Pancreas (tissue), 10 donors: ENCODE measurements at regions not wholly inside any gene's neighbourhood (a gene's known extent, or its start where the extent isn't known, plus 50 kb on each side); places are given as distances from the start of the nearest gene placed in this dataset.
"Not testable (repeated sequence)": the region's sequence is repeated elsewhere in the genome, so short reads cannot be mapped to it uniquely, and the experiment has no call there.

Experiments
- ATAC-seq, 4 donors: fragments of 200-7000 bp; cut with Tn5 transposase; one replicate each; pipeline versions ENCODE4 v1.8.0 to v1.9.1; 2020; ENCODE audit warnings: mild to moderate bottlenecking in 4 of 4, moderate library complexity in 4 of 4
- DNase-seq, 6 donors: peaks; one replicate each; pipeline ENCODE4 v3.0.0-alpha.2; 2020
- FAIRE-seq: peaks from 2 replicates; lab custom pipeline; 2012; peaks lifted over from hg19 to GRCh38; lab: Jason Lieb, UNC
- H3K27ac ChIP-seq, 4 donors: fragments of 200-600 bp; sonication (generic); 1 replicate in 3 of 4; 2 replicates in 1 of 4; pipeline versions ENCODE4 v1.5.0 to v1.8.0; 2020
- H3K27me3 ChIP-seq, 4 donors: fragments of 200-600 bp; one replicate each; pipeline ENCODE4 v1.8.0; 2021
- H3K36me3 ChIP-seq, 3 donors: fragments of 200-600 bp; sonication (generic) in 1 of 3; one replicate each; pipeline versions ENCODE4 v1.5.0 to v1.8.0; 2020 to 2021
- H3K4me1 ChIP-seq, 3 donors: fragments of 200-600 bp; one replicate each; pipeline ENCODE4 v1.8.0; 2021
- H3K4me3 ChIP-seq, 4 donors: fragments of 200-600 bp; sonication (generic) in 2 of 4; one replicate each; pipeline versions ENCODE4 v1.5.0 to v1.8.0; 2020 to 2021
- H3K9me3 ChIP-seq, 4 donors: fragments of 200-600 bp; one replicate each; pipeline ENCODE4 v1.8.0; 2021
- CTCF ChIP-seq, 4 donors: fragments of 200-600 bp; sonication (generic) in 3 of 4; IDR thresholded peaks; one replicate each; pipeline versions ENCODE4 v1.5.0 to v1.8.0; 2021; ENCODE audit warnings: antibody characterized with exemption in 4 of 4
- WGBS, 2 donors: extraction: QIAGEN DNeasy Blood & Tissue Kit; methylation state at CpG; one replicate each; pipeline ENCODE4 v1.1.7; 2013; 5-methylcytosine and 5-hydroxymethylcytosine counted together
- intact Hi-C, 3 donors: fragments of 100-400 bp; cut with DNase I; formaldehyde crosslinking; loops; one replicate each; pipeline versions ENCODE4 v1.11.1 to v1.14.2; 2022
- donor health status: healthy with polysubstance abuse.
- donor health status: DM: no; HTN: no; CAD: no; lungs with moderate emphysema.
- donor health status: DM: no; HTN: no; CAD: no.
- donor health status: control.
- donor health status: control.
- donor health status: Bipolar disorder and iron deficiency.
- donor health status: DM: yes; HTN: yes; CAD: no.
- donor health status: DM: no; HTN: no; CAD: no.
- donor health status: DM: no; HTN: no; CAD: no.
- donor health status: DM: yes; HTN: yes; CAD: no.

GRCh38 chr2:16392647-16393499 is 272.8 kb downstream of the CYRIA start:
- WGBS, 2 donors = 28 to 31% methylated on average over 13 to 14 of the region's 14 CpGs
- DNase-seq (no peak), ATAC-seq (peak in 3 of 4 donors; percentile 17 to 37 (median 29)), FAIRE-seq (no peak)
- no peaks in the 10 kb centered on the region for H3K4me1 ChIP-seq
- intact Hi-C loops = no loop called here
- H3K27ac ChIP-seq = no peak overlapping the region
- TF ChIP-seq CTCF (IDR thresholded peaks at IDR 0.05) = no peak
- H3K36me3 ChIP-seq = no peaks in the 10 kb centered on the region
- no peaks in the 10 kb centered on the region for H3K9me3 ChIP-seq
- H3K27me3 ChIP-seq = no peaks in the 10 kb centered on the region
- H3K4me3 ChIP-seq = no peak overlapping the region

- Histone ChIP-seq H3K4me1 (no peaks in the 10 kb centered on the region), H3K4me3 (no peak overlapping the region), H3K9me3 (no peaks in the 10 kb centered on the region), H3K27ac (no peak overlapping the region), H3K27me3 (no peaks in the 10 kb centered on the region), H3K36me3 (no peaks in the 10 kb centered on the region)
- no peak for TF ChIP-seq CTCF (IDR thresholded peaks at IDR 0.05)
- no peak for FAIRE-seq
- no peak for ATAC-seq
- intact Hi-C loops = no loop called here
- DNase-seq = no peak
- WGBS, 2 donors = 71 to 81% methylated on average over 5 of the region's 5 CpGs
Observed at GRCh38 chr2:16391986-16392385, 273.6 kb downstream of the CYRIA start.

- Histone ChIP-seq H3K4me1 (no peaks in the 10 kb centered on the region), H3K9me3 (no peaks in the 10 kb centered on the region), H3K36me3 (no peaks in the 10 kb centered on the region), H3K27me3 (no peaks in the 10 kb centered on the region), H3K27ac (no peak overlapping the region), H3K4me3 (no peak overlapping the region)
- ATAC-seq = no peak
- no peak for FAIRE-seq
- WGBS, 2 donors = 71 to 79% methylated on average over 6 of the region's 6 CpGs
- TF ChIP-seq CTCF (IDR thresholded peaks at IDR 0.05) = no peak
- DNase-seq = no peak
- intact Hi-C loops = no loop called here
Observed at GRCh38 chr2:16390561-16390960, 275.1 kb downstream of the CYRIA start.

DNA sequence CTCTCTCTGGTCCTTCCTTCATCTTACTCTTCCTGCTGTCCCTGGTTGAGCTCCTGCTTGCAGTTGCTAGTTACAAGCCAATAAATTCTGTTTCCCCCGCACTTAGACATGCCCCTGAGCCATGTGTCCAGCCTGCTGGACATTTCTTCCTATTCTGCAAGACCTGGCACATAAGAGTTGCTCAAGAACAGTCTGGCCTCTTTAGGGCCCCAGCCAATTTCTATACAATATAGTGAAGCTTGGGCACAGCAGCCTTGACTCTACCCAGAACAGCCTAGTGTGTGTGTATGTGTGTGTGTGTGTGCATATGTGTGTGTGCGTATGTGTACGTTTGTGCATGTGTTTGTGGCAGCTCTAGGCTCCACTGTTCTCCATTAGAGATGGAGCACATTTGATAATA is 276.0 kb downstream of the CYRIA start:
- no peaks in the 10 kb centered on the region for H3K27me3 ChIP-seq
- no peak overlapping the region for H3K4me3 ChIP-seq
- TF ChIP-seq CTCF (IDR thresholded peaks at IDR 0.05) = no peak
- H3K27ac ChIP-seq = no peak overlapping the region
- intact Hi-C loops = no loop called here
- H3K4me1 ChIP-seq = no peaks in the 10 kb centered on the region
- H3K9me3 ChIP-seq = no peaks in the 10 kb centered on the region
- DNase-seq (no peak), FAIRE-seq (no peak), ATAC-seq (no peak)
- WGBS, 2 donors = 87 to 93% methylated on average over 3 of the region's 3 CpGs
- no peaks in the 10 kb centered on the region for H3K36me3 ChIP-seq

GRCh38 chr2:16388199-16388830 is 277.3 kb downstream of the CYRIA start:
- ATAC-seq, intact Hi-C loops, H3K27me3 ChIP-seq, H3K9me3 ChIP-seq, H3K4me1 ChIP-seq, FAIRE-seq, DNase-seq, H3K27ac ChIP-seq, H3K36me3 ChIP-seq, H3K4me3 ChIP-seq: not testable (repeated sequence)
- WGBS, 2 donors = 92 to 96% methylated on average over 16 of the region's 16 CpGs
